ENCODE measurements at regions not wholly inside any gene's neighbourhood (a gene's known extent, or its start where the extent isn't known, plus 50 kb on each side); places are given as distances from the start of the nearest gene placed in this dataset.
"Not testable (repeated sequence)": the region's sequence is repeated elsewhere in the genome, so short reads cannot be mapped to it uniquely, and the experiment has no call there.

DNA sequence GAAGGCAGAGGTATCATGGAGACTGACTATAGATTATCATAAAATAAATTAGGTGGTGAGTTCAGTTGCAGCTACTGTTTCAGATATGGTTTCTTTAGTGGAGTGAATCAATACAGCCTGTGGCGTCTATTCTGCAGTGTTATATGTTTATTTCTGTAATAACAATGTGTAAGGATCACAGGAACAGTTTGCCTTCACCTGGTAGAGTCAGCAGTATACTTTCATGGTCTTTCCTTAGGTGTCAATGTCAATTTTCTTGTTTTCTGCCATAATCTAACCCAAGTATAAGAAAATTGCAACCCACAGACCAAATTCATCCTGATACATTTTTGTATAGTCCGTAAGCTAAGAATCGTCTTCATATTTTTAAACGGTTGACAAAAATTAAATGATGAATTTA is 140.4 kb upstream of the ATF7IP start:
- Histone ChIP-seq H3K36me3 (ENCODE audit: insufficient read depth, low read length) (no peaks in the 10 kb centered on the region), H3K4me3 (no peak overlapping the region), H3K27ac (no peak overlapping the region), H3K9me3 (ENCODE audit: low read depth, low read length) (no peaks in the 10 kb centered on the region), H3K9ac (ENCODE audit: insufficient read length) (no peak overlapping the region)
- DNase-seq (ENCODE audit: low read depth, low spot score) = no peak
- no peak for TF ChIP-seq FOXP2 (optimal IDR thresholded peaks at IDR 0.05; ENCODE audit: control extremely low read depth, extremely low read length, insufficient read depth)
- no peak for TF ChIP-seq EZH2 (IDR thresholded peaks at IDR 0.05)

DNA sequence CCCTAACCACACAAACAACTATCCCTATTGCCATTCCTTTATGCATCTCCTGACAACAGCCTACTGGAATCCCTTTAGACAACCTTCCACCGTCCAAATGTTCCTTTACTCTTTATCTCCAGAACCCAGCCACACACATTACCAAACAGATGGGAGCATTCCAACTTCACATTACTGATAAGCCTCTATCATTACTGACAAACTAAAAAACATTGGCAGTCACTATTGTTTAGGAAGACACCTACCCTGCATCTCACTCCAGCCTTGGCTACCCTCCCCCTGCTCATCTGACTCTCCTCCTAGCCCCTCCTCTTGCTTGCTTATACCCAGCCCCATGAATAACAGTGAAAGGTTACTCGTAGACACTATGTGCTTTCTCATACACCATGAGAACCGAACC is 130.3 kb upstream of the ATF7IP start:
- H3K9ac ChIP-seq (ENCODE audit: insufficient read length); H3K9me3 ChIP-seq (ENCODE audit: low read depth, low read length); H3K36me3 ChIP-seq (ENCODE audit: insufficient read depth, low read length); DNase-seq (ENCODE audit: low read depth, low spot score); H3K27ac ChIP-seq; H3K4me3 ChIP-seq: not testable (repeated sequence)

DNA sequence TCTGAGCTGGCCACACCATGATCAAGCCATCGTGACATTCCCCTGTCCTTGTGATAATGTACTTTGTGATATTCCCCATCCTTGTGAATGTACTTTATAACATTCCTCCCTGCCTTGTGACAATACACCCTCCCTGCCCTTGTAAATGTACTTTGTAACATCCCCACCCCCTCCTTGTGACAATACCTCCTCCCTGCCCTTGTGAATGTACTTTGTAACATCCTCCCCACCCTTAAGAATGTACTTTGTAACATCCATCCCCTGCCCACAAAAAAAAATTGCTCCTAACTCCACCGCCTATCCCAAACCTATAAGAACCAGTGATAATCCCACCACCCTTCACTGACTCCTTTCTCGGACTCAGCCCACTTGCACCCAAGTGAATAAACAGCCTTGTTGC is 128.8 kb upstream of the ATF7IP start:
- H3K4me3 ChIP-seq = not testable (repeated sequence)

DNA sequence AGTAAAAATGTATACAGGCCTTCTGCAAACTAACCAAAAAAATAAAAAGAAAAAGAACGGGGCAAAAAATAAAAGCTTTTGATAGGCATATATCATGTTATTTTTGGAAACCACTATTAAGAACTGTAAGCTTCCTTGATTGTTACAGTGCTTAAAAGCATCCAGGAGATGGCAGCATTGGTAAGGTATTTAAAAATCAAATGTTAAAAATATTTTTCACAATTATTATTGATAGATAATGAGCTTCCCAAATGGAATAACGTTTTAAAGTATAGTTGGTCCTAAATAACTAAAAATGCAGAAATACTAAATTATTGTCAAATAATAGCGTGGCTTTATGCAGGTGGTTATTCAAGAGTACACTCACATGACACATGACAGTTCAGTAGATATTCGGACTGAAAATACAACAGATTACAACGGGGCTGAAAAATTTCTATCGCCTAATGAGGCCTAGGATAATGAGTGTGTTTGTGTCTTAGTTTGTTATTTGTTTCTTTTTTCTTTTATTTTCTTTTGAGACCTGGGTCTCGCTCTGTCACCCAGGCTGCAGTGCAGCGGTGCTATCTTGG is 127.2 kb upstream of the ATF7IP start:
- TF ChIP-seq POLR2AphosphoS5 (IDR thresholded peaks at IDR 0.05; ENCODE audit: borderline replicate concordance, low read depth, low read length) = no peak
- no peak for TF ChIP-seq EZH2 (IDR thresholded peaks at IDR 0.05)
- TF ChIP-seq FOXP2 (optimal IDR thresholded peaks at IDR 0.05; ENCODE audit: control extremely low read depth, extremely low read length, insufficient read depth) = no peak
- Histone ChIP-seq H3K9me3 (ENCODE audit: low read depth, low read length) (no peaks in the 10 kb centered on the region), H3K4me3 (no peak overlapping the region), H3K27ac (no peak overlapping the region), H3K36me3 (ENCODE audit: insufficient read depth, low read length) (no peaks in the 10 kb centered on the region), H3K9ac (ENCODE audit: insufficient read length) (no peak overlapping the region)
- DNase-seq (ENCODE audit: low read depth, low spot score) = no peak

More for the DNA sequence above, 128.8 kb upstream of the ATF7IP start:
- not testable (repeated sequence) for DNase-seq (ENCODE audit: low read depth, low spot score); H3K36me3 ChIP-seq (ENCODE audit: insufficient read depth, low read length); H3K9ac ChIP-seq (ENCODE audit: insufficient read length); H3K27ac ChIP-seq; H3K9me3 ChIP-seq (ENCODE audit: low read depth, low read length)

DNA sequence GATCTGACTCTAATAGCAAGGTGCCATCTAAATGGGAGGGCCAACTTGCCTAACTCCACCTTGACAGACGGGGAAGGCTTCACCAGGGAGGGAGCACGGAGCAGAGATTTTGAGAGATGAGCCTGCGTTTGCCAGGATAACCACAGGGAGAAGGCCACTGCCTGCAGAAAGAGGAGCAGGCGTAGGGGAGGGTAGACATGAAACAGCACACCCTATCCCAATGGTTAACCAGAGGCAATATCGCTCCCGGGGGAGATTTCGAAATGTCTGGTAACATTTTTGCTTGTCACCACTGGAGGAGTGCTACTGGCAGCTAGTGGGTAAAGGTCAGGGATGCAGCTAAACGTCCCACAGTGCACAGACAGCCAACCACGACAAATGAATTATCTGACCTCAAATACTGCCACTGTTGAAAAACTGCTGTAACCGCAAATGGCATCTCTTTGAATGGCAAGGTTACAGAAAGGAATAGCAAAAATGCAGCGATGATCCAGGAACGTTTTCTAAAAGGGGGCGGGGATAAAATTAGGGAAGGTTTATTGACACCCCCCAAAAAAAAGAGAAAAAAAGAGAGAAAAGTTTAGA is 126.0 kb upstream of the ATF7IP start:
- TF ChIP-seq FOXP2 (optimal IDR thresholded peaks at IDR 0.05; ENCODE audit: control extremely low read depth, extremely low read length, insufficient read depth) (no peak), EZH2 (IDR thresholded peaks at IDR 0.05) (no peak), POLR2AphosphoS5 (IDR thresholded peaks at IDR 0.05; ENCODE audit: borderline replicate concordance, low read depth, low read length) (no peak; the same call in 1 of the 2 replicates)
- no peaks in the 10 kb centered on the region for H3K36me3 ChIP-seq (ENCODE audit: insufficient read depth, low read length)
- H3K9ac ChIP-seq (ENCODE audit: insufficient read length) = peak overlapping the region; percentile 41
- DNase-seq (ENCODE audit: low read depth, low spot score) = no peak
- no peaks in the 10 kb centered on the region for H3K9me3 ChIP-seq (ENCODE audit: low read depth, low read length)
- H3K27ac ChIP-seq = peak overlapping the region; percentile 67; the same call in 1 of the 2 replicates
- peak overlapping the region; percentile 73 for H3K4me3 ChIP-seq

DNA sequence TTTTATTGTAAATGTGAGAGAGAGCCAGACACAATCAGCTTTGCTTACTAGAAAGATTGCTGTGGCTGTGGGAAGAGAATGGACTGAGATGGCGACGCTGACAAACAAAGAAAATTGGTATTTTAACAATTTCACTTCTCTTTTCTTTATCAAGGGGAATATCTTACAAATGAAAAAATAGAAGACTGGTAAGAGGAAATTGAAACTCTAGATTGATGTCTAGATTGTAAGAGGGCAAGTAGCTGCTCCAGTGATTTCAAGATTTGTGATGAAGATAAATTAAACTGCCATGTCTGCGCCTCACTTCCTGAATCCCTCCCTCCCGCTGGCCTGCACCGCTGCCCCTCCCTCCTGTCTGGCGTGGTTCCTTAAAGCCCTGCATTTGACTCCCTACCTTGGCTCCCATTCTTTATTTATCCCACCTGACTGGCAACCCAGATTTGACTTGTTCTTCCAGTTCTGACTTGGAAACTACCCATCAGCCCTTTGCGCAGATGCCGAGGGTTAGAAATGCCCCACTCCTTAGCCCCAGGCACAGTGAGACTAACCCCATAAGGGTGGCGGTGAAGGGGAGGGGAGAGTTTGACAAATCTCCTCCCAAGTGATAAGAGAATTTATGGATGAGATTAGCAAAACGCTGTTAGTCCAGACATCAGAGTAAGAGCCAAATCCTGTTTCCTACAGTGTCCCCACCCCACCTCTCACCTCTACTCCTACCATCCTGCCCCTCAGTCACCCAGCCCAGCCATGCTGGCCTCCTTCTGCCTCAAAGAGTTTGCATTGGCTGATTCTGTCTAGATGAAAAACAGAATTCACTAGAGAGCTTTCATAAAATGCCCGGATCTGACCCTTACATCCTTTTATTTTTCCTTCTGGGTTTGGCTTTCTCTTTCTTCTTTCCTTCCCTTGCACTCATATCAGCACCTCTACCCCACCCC is 125.3 kb upstream of the ATF7IP start:
- peak overlapping the region; percentile 41 for H3K9ac ChIP-seq (ENCODE audit: insufficient read length)
- H3K36me3 ChIP-seq (ENCODE audit: insufficient read depth, low read length) = no peaks in the 10 kb centered on the region
- no peak for DNase-seq (ENCODE audit: low read depth, low spot score)
- peak overlapping the region; percentile 67 for H3K27ac ChIP-seq
- H3K9me3 ChIP-seq (ENCODE audit: low read depth, low read length) = no peaks in the 10 kb centered on the region
- TF ChIP-seq EZH2 (IDR thresholded peaks at IDR 0.05) = no peak
- TF ChIP-seq POLR2AphosphoS5 (IDR thresholded peaks at IDR 0.05; ENCODE audit: borderline replicate concordance, low read depth, low read length) = no peak
- TF ChIP-seq FOXP2 (optimal IDR thresholded peaks at IDR 0.05; ENCODE audit: control extremely low read depth, extremely low read length, insufficient read depth) = no peak
- peak overlapping the region; percentile 73 for H3K4me3 ChIP-seq

DNA sequence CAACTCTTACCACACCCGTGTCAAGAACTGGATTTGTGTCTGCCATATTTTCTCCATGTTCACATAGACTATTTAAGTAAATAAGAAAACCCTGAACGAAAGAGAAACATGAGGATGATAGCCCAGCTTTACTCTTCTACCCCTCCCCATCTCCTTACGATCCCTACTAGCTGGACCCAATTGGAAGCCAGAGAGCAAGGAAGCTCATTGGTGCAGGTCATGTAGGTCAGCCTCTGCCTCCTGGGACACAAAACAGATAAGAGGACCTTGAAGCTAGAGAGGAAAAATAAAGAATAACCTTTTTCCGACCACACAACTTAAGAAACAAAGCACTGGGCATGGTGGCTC is 124.6 kb upstream of the ATF7IP start:
- no peaks in the 10 kb centered on the region for H3K36me3 ChIP-seq (ENCODE audit: insufficient read depth, low read length)
- H3K9ac ChIP-seq (ENCODE audit: insufficient read length) = no peak overlapping the region
- DNase-seq (ENCODE audit: low read depth, low spot score) = no peak
- no peak overlapping the region for H3K4me3 ChIP-seq
- TF ChIP-seq EZH2 (IDR thresholded peaks at IDR 0.05) (no peak), FOXP2 (optimal IDR thresholded peaks at IDR 0.05; ENCODE audit: control extremely low read depth, extremely low read length, insufficient read depth) (no peak), POLR2AphosphoS5 (IDR thresholded peaks at IDR 0.05; ENCODE audit: borderline replicate concordance, low read depth, low read length) (no peak)
- no peaks in the 10 kb centered on the region for H3K9me3 ChIP-seq (ENCODE audit: low read depth, low read length)
- no peak overlapping the region for H3K27ac ChIP-seq

DNA sequence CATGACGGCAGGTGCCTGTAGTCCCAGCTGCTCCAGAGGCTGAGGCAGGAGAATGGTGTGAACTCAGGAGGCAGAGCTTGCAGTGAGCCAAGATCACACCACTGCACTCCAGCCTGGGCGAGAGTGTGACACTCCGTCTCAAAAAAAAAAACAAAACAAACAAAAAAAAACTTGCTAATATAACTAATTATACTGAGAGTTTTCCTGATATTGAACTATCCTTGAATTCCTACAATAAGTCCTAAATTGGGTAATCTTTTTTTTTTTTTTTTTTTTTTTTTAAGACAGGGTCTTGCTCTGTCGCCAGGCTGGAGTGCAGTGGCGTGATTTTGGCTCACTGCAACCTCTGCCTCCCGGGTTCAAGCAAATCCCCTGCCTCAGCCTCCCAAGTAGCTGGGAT is 122.7 kb upstream of the ATF7IP start:
- not testable (repeated sequence) for H3K27ac ChIP-seq; H3K36me3 ChIP-seq (ENCODE audit: insufficient read depth, low read length); DNase-seq (ENCODE audit: low read depth, low spot score); H3K4me3 ChIP-seq; H3K9ac ChIP-seq (ENCODE audit: insufficient read length); H3K9me3 ChIP-seq (ENCODE audit: low read depth, low read length)

DNA sequence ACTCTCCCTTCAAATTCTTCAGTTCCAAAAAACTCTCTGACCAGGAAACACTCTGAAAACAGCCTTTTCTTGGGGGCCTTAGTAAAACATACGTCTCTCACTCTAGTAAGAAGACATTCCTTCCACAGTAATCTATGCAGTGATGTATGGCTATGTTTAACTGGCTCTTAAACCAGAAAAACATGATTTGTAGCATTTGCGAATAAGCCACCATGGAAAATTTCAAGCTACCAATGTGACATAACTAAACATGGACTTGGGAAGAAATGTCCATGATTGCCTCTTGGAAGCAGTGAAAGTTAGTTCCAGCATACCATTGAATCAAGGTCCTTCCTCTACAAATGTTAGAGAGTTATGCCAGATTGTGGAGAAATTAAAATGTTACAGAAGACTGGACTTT is 121.5 kb upstream of the ATF7IP start:
- no peaks in the 10 kb centered on the region for H3K9me3 ChIP-seq (ENCODE audit: low read depth, low read length)
- no peak overlapping the region for H3K4me3 ChIP-seq
- TF ChIP-seq POLR2AphosphoS5 (IDR thresholded peaks at IDR 0.05; ENCODE audit: borderline replicate concordance, low read depth, low read length) (no peak), FOXP2 (optimal IDR thresholded peaks at IDR 0.05; ENCODE audit: control extremely low read depth, extremely low read length, insufficient read depth) (no peak), EZH2 (IDR thresholded peaks at IDR 0.05) (no peak)
- no peaks in the 10 kb centered on the region for H3K36me3 ChIP-seq (ENCODE audit: insufficient read depth, low read length)
- DNase-seq (ENCODE audit: low read depth, low spot score) = no peak
- H3K27ac ChIP-seq = no peak overlapping the region
- H3K9ac ChIP-seq (ENCODE audit: insufficient read length) = no peak overlapping the region
